ENCODE measurements at regions not wholly inside any gene's neighbourhood (a gene's known extent, or its start where the extent isn't known, plus 50 kb on each side); places are given as distances from the start of the nearest gene placed in this dataset.
A peak's percentile ranks its signal among the peaks of the same experiment; 100 is the strongest.

- Histone ChIP-seq H3K9me3 (ENCODE audit: low read depth) (no peaks in the 10 kb centered on the region), H3K4me1 (ENCODE audit: low read depth) (no peaks in the 10 kb centered on the region), H3K4me3 (no peak overlapping the region), H3K27me3 (no peaks in the 10 kb centered on the region), H3K36me3 (no peaks in the 10 kb centered on the region), H3K27ac (no peak overlapping the region)
- no peak for TF ChIP-seq CTCF (IDR thresholded peaks at IDR 0.05; ENCODE audit: low read depth, low read length)
- DNase-seq (ENCODE audit: low read depth in 1 of 2, low spot score in 1 of 2): no peak
Observed at GRCh38 chr15:97259943-97260342, 700.6 kb upstream of the ARRDC4 start.

- Histone ChIP-seq H3K4me3 (no peak overlapping the region), H3K36me3 (no peaks in the 10 kb centered on the region), H3K27me3 (no peaks in the 10 kb centered on the region), H3K27ac (no peak overlapping the region), H3K9me3 (ENCODE audit: low read depth) (no peaks in the 10 kb centered on the region), H3K4me1 (ENCODE audit: low read depth) (no peaks in the 10 kb centered on the region)
- TF ChIP-seq CTCF (IDR thresholded peaks at IDR 0.05; ENCODE audit: low read depth, low read length): no peak
- no peak for DNase-seq (ENCODE audit: low read depth in 1 of 2, low spot score in 1 of 2)
Observed at GRCh38 chr15:97301166-97301565, 659.3 kb upstream of the ARRDC4 start.

GRCh38 chr15:97316362-97316761, 644.1 kb upstream of the ARRDC4 start:
- no peak for TF ChIP-seq CTCF (IDR thresholded peaks at IDR 0.05; ENCODE audit: low read depth, low read length)
- no peaks in the 10 kb centered on the region for H3K9me3 ChIP-seq (ENCODE audit: low read depth)
- no peak overlapping the region for H3K27ac ChIP-seq
- peaks cover 6% of the 10 kb centered on the region for H3K4me1 ChIP-seq (ENCODE audit: low read depth)
- no peaks in the 10 kb centered on the region for H3K27me3 ChIP-seq
- DNase-seq (ENCODE audit: low read depth in 1 of 2, low spot score in 1 of 2): peak in 1 of 2 donors; percentile 47
- H3K4me3 ChIP-seq: no peak overlapping the region
- no peaks in the 10 kb centered on the region for H3K36me3 ChIP-seq

GRCh38 chr15:97317163-97317562, 643.3 kb upstream of the ARRDC4 start:
- Histone ChIP-seq H3K4me3 (no peak overlapping the region), H3K27me3 (no peaks in the 10 kb centered on the region), H3K36me3 (no peaks in the 10 kb centered on the region), H3K27ac (no peak overlapping the region), H3K4me1 (ENCODE audit: low read depth) (peaks cover 1% of the 10 kb centered on the region), H3K9me3 (ENCODE audit: low read depth) (no peaks in the 10 kb centered on the region)
- no peak for DNase-seq (ENCODE audit: low read depth in 1 of 2, low spot score in 1 of 2)
- no peak for TF ChIP-seq CTCF (IDR thresholded peaks at IDR 0.05; ENCODE audit: low read depth, low read length)

GRCh38 chr15:97319291-97319690, 641.2 kb upstream of the ARRDC4 start:
- no peak for DNase-seq (ENCODE audit: low read depth in 1 of 2, low spot score in 1 of 2)
- H3K36me3 ChIP-seq: no peaks in the 10 kb centered on the region
- H3K4me3 ChIP-seq: no peak overlapping the region
- TF ChIP-seq CTCF (IDR thresholded peaks at IDR 0.05; ENCODE audit: low read depth, low read length): no peak
- H3K27me3 ChIP-seq: no peaks in the 10 kb centered on the region
- no peaks in the 10 kb centered on the region for H3K4me1 ChIP-seq (ENCODE audit: low read depth)
- no peak overlapping the region for H3K27ac ChIP-seq
- no peaks in the 10 kb centered on the region for H3K9me3 ChIP-seq (ENCODE audit: low read depth)

GRCh38 chr15:97346221-97346620, 614.3 kb upstream of the ARRDC4 start:
- peaks cover 5% of the 10 kb centered on the region for H3K9me3 ChIP-seq (ENCODE audit: low read depth)
- H3K4me1 ChIP-seq (ENCODE audit: low read depth): peaks cover 4% of the 10 kb centered on the region
- H3K27me3 ChIP-seq: no peaks in the 10 kb centered on the region
- no peaks in the 10 kb centered on the region for H3K36me3 ChIP-seq
- no peak for DNase-seq (ENCODE audit: low read depth in 1 of 2, low spot score in 1 of 2)
- no peak overlapping the region for H3K27ac ChIP-seq
- H3K4me3 ChIP-seq: no peak overlapping the region
- TF ChIP-seq CTCF (IDR thresholded peaks at IDR 0.05; ENCODE audit: low read depth, low read length): no peak
